ENCODE measurements at regions not wholly inside any gene's neighbourhood (a gene's known extent, or its start where the extent isn't known, plus 50 kb on each side); places are given as distances from the start of the nearest gene placed in this dataset.

GRCh38 chr5:164137095-164137494 is 631.7 kb downstream of the MAT2B start:
- TF ChIP-seq CTCF (conservative IDR thresholded peaks at IDR 0.05; ENCODE audit: low read length) = no peak
- TF ChIP-seq EZH2phosphoT487 (IDR thresholded peaks at IDR 0.05; ENCODE audit: borderline replicate concordance, low read depth, low read length) = no peak
